ENCODE measurements at regions not wholly inside any gene's neighbourhood (a gene's known extent, or its start where the extent isn't known, plus 50 kb on each side); places are given as distances from the start of the nearest gene placed in this dataset.

DNA sequence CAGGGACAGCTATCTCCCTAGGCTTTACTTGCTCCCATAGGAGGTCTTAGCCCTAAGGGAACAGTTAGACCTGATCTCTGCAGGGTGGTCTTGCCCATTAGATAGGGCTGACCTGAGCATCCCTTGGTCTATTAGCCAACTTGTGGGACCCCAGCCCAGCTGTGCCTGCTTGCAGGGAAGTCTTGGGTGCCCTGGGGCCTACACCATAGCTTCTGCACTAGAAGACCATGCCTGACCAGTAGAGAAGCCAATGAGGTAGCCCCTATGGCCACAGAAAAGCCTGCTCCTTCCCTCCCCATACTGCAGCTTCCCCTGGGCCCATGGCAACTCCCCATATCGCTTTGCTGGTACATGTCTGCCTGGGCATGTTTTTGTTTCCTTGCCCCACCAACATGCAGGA lies 1049.1 kb downstream of the TRHDE start (continued):
- TF ChIP-seq, protein P1, sequence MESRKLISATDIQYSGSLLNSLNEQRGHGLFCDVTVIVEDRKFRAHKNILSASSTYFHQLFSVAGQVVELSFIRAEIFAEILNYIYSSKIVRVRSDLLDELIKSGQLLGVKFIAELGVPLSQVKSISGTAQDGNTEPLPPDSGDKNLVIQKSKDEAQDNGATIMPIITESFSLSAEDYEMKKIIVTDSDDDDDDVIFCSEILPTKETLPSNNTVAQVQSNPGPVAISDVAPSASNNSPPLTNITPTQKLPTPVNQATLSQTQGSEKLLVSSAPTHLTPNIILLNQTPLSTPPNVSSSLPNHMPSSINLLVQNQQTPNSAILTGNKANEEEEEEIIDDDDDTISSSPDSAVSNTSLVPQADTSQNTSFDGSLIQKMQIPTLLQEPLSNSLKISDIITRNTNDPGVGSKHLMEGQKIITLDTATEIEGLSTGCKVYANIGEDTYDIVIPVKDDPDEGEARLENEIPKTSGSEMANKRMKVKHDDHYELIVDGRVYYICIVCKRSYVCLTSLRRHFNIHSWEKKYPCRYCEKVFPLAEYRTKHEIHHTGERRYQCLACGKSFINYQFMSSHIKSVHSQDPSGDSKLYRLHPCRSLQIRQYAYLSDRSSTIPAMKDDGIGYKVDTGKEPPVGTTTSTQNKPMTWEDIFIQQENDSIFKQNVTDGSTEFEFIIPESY (IDR thresholded peaks at IDR 0.05) = no peak

DNA sequence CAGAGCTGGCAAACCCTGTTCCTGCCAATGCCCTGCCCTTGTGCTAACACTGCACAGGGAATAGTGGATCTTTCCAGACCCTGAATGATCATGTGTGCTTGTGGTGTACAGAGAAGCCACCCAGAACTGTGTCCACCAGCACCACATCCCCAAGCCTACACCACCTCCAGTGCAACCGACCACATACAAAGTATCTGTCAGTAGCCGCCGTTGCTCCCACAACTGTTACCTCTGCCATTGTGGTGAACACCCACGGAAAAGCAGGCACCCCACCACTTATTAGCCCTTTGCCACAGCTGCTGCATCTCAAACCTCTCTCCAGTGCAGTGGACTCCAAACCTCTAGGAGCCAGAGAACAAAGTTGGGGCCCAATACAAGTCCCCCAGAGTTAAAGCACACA lies 1049.6 kb downstream of the TRHDE start:
- H3K9ac ChIP-seq (ENCODE audit: low read depth in 1 of 2, low read length in 2 of 2) = no peak overlapping the region

More for the DNA sequence above, 1049.6 kb downstream of the TRHDE start:
- DNase-seq (ENCODE audit: low spot score) = no peak
- TF ChIP-seq GABPA (IDR thresholded peaks at IDR 0.05 in 1 of 2, conservative IDR thresholded peaks at IDR 0.05 in 1 of 2) (no peak), RXRA (IDR thresholded peaks at IDR 0.05) (no peak), FOXA2 (IDR thresholded peaks at IDR 0.05) (no peak), SP1 (IDR thresholded peaks at IDR 0.05) (no peak), TAF1 (conservative IDR thresholded peaks at IDR 0.05) (no peak), YY1 (IDR thresholded peaks at IDR 0.05) (no peak), RAD21 (IDR thresholded peaks at IDR 0.05) (no peak)
- TF ChIP-seq, protein P2, sequence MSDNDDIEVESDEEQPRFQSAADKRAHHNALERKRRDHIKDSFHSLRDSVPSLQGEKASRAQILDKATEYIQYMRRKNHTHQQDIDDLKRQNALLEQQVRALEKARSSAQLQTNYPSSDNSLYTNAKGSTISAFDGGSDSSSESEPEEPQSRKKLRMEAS (IDR thresholded peaks at IDR 0.05) = no peak
- TF ChIP-seq, protein P3, sequence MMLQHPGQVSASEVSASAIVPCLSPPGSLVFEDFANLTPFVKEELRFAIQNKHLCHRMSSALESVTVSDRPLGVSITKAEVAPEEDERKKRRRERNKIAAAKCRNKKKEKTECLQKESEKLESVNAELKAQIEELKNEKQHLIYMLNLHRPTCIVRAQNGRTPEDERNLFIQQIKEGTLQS (IDR thresholded peaks at IDR 0.05) = no peak
- TF ChIP-seq, protein P4, sequence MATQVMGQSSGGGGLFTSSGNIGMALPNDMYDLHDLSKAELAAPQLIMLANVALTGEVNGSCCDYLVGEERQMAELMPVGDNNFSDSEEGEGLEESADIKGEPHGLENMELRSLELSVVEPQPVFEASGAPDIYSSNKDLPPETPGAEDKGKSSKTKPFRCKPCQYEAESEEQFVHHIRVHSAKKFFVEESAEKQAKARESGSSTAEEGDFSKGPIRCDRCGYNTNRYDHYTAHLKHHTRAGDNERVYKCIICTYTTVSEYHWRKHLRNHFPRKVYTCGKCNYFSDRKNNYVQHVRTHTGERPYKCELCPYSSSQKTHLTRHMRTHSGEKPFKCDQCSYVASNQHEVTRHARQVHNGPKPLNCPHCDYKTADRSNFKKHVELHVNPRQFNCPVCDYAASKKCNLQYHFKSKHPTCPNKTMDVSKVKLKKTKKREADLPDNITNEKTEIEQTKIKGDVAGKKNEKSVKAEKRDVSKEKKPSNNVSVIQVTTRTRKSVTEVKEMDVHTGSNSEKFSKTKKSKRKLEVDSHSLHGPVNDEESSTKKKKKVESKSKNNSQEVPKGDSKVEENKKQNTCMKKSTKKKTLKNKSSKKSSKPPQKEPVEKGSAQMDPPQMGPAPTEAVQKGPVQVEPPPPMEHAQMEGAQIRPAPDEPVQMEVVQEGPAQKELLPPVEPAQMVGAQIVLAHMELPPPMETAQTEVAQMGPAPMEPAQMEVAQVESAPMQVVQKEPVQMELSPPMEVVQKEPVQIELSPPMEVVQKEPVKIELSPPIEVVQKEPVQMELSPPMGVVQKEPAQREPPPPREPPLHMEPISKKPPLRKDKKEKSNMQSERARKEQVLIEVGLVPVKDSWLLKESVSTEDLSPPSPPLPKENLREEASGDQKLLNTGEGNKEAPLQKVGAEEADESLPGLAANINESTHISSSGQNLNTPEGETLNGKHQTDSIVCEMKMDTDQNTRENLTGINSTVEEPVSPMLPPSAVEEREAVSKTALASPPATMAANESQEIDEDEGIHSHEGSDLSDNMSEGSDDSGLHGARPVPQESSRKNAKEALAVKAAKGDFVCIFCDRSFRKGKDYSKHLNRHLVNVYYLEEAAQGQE (IDR thresholded peaks at IDR 0.05) = no peak
- TF ChIP-seq, protein P5, sequence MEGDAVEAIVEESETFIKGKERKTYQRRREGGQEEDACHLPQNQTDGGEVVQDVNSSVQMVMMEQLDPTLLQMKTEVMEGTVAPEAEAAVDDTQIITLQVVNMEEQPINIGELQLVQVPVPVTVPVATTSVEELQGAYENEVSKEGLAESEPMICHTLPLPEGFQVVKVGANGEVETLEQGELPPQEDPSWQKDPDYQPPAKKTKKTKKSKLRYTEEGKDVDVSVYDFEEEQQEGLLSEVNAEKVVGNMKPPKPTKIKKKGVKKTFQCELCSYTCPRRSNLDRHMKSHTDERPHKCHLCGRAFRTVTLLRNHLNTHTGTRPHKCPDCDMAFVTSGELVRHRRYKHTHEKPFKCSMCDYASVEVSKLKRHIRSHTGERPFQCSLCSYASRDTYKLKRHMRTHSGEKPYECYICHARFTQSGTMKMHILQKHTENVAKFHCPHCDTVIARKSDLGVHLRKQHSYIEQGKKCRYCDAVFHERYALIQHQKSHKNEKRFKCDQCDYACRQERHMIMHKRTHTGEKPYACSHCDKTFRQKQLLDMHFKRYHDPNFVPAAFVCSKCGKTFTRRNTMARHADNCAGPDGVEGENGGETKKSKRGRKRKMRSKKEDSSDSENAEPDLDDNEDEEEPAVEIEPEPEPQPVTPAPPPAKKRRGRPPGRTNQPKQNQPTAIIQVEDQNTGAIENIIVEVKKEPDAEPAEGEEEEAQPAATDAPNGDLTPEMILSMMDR (IDR thresholded peaks at IDR 0.05; ENCODE audit: low read depth, low read length, missing input control) = no peak
- Histone ChIP-seq H3K36me3 (ENCODE audit: control insufficient read depth in 4 of 4, insufficient read depth in 3 of 4, low read depth in 1 of 4, low read length in 3 of 4) (no peaks in the 10 kb centered on the region), H3K27ac (ENCODE audit: low read depth in 1 of 2, low read length in 2 of 2) (no peak overlapping the region), H3K4me3 (ENCODE audit: low read depth in 1 of 3, low read length in 3 of 3) (no peak overlapping the region), H3K9me3 (ENCODE audit: control insufficient read depth in 4 of 4, low read length in 3 of 4) (peaks cover 0 to 12% (median 2%) of the 10 kb centered on the region in 4 donors), H3K4me1 (ENCODE audit: control insufficient read depth in 4 of 4, insufficient read depth in 4 of 4, low read length in 3 of 4) (no peaks in the 10 kb centered on the region), H3K27me3 (ENCODE audit: control insufficient read depth in 4 of 4, insufficient read depth in 4 of 4, low read length in 3 of 4) (no peaks in the 10 kb centered on the region)
- WGBS = 87% methylated on average over 4 of the region's 4 CpGs
